ENCODE measurements at regions not wholly inside any gene's neighbourhood (a gene's known extent, or its start where the extent isn't known, plus 50 kb on each side); places are given as distances from the start of the nearest gene placed in this dataset.

DNA sequence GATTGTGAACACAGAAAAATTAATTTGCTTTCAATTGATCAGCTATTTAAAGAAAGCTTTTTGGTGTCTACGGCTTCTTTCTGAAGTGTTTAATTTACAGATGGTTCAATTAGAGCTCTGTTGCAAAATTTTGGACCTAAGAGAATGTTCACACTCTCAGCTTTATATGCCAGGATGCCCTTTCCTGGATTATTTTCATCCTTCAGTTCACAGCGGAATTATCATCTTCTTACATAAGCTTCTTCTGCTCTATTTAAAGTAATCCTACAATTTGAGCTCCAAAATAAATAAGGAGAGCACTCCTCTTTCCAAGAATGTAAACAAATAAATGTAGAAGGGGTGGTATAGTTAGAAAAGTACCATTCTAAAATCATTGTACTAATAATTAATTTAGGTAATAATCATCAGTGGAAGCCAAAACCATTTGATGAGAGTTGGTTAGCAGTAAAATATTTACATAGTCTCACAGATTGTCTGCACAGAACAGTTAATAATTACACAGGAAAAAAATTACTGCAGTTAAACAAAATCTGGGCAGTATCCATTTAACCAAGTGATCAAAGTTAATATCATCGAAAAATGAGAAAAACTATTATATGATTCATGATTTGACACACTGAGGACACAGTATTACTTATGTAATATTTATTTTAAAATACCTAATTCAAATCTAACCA, 298.0 kb upstream of the TMEM229A start:
- H3K36me3 ChIP-seq (ENCODE audit: insufficient read depth, low read length), result no peaks in the 10 kb centered on the region
- H3K4me2 ChIP-seq (ENCODE audit: insufficient read depth, low read length), result no peak overlapping the region
- no peak overlapping the region for H3K4me3 ChIP-seq (ENCODE audit: low read depth in 1 of 2, low read length in 2 of 2)
- ATAC-seq (ENCODE audit: insufficient read depth, low read depth), result no peak
- DNase-seq, result no peak
- H3K27me3 ChIP-seq (ENCODE audit: insufficient read depth, low read length, poor library complexity), result no peaks in the 10 kb centered on the region
- H3K27ac ChIP-seq (ENCODE audit: low read length), result no peak overlapping the region
- H3K4me1 ChIP-seq (ENCODE audit: insufficient read depth, low read length), result no peaks in the 10 kb centered on the region
- no peak overlapping the region for H2AFZ ChIP-seq (ENCODE audit: low read depth, low read length)
- H3K9me3 ChIP-seq (ENCODE audit: insufficient read depth, low read length, severe bottlenecking), result no peaks in the 10 kb centered on the region
- TF ChIP-seq, protein P1, sequence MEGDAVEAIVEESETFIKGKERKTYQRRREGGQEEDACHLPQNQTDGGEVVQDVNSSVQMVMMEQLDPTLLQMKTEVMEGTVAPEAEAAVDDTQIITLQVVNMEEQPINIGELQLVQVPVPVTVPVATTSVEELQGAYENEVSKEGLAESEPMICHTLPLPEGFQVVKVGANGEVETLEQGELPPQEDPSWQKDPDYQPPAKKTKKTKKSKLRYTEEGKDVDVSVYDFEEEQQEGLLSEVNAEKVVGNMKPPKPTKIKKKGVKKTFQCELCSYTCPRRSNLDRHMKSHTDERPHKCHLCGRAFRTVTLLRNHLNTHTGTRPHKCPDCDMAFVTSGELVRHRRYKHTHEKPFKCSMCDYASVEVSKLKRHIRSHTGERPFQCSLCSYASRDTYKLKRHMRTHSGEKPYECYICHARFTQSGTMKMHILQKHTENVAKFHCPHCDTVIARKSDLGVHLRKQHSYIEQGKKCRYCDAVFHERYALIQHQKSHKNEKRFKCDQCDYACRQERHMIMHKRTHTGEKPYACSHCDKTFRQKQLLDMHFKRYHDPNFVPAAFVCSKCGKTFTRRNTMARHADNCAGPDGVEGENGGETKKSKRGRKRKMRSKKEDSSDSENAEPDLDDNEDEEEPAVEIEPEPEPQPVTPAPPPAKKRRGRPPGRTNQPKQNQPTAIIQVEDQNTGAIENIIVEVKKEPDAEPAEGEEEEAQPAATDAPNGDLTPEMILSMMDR (IDR thresholded peaks at IDR 0.05; ENCODE audit: borderline replicate concordance, extremely low read depth, low read length, poor library complexity, severe bottlenecking), result no peak
- TF ChIP-seq EZH2 (IDR thresholded peaks at IDR 0.05; ENCODE audit: borderline replicate concordance, low read depth, low read length, severe bottlenecking), result no peak
- H4K20me1 ChIP-seq (ENCODE audit: insufficient read depth, low read length), result no peaks in the 10 kb centered on the region
- no peaks in the 10 kb centered on the region for H3K79me2 ChIP-seq (ENCODE audit: insufficient read depth, low read length)
- no peak overlapping the region for H3K9ac ChIP-seq (ENCODE audit: low read depth, low read length)

DNA sequence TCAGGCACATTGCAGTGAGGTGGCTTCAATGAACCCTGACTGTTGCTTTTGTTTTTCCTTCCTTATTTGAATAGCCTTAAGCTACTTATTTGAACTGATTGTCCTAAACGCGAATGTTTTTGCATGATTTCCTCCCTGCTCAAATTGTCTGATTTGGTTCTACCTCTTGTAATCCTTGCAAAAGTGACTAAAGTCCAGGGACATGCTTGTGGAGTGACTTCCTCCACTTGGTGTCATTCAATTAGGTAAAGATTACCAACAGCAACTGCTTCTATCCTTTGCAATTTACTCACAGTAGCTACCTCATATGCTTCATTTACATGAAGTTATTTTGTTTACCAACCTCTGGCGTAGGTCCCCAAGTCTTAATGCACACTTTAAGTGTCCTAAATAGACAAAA, 295.9 kb upstream of the TMEM229A start:
- Histone ChIP-seq H4K20me1 (ENCODE audit: insufficient read depth, low read length) (no peaks in the 10 kb centered on the region), H3K79me2 (ENCODE audit: insufficient read depth, low read length) (no peaks in the 10 kb centered on the region), H3K27me3 (ENCODE audit: insufficient read depth, low read length, poor library complexity) (no peaks in the 10 kb centered on the region), H2AFZ (ENCODE audit: low read depth, low read length) (no peak overlapping the region), H3K4me3 (ENCODE audit: low read depth in 1 of 2, low read length in 2 of 2) (no peak overlapping the region), H3K36me3 (ENCODE audit: insufficient read depth, low read length) (no peaks in the 10 kb centered on the region), H3K4me1 (ENCODE audit: insufficient read depth, low read length) (no peaks in the 10 kb centered on the region), H3K9me3 (ENCODE audit: insufficient read depth, low read length, severe bottlenecking) (peaks cover 3% of the 10 kb centered on the region), H3K9ac (ENCODE audit: low read depth, low read length) (no peak overlapping the region), H3K4me2 (ENCODE audit: insufficient read depth, low read length) (no peak overlapping the region), H3K27ac (ENCODE audit: low read length) (no peak overlapping the region)
- ATAC-seq (ENCODE audit: insufficient read depth, low read depth), result no peak
- no peak for DNase-seq
- TF ChIP-seq EZH2 (IDR thresholded peaks at IDR 0.05; ENCODE audit: borderline replicate concordance, low read depth, low read length, severe bottlenecking), result no peak
- TF ChIP-seq, protein P1 (IDR thresholded peaks at IDR 0.05; ENCODE audit: borderline replicate concordance, extremely low read depth, low read length, poor library complexity, severe bottlenecking), result no peak

DNA sequence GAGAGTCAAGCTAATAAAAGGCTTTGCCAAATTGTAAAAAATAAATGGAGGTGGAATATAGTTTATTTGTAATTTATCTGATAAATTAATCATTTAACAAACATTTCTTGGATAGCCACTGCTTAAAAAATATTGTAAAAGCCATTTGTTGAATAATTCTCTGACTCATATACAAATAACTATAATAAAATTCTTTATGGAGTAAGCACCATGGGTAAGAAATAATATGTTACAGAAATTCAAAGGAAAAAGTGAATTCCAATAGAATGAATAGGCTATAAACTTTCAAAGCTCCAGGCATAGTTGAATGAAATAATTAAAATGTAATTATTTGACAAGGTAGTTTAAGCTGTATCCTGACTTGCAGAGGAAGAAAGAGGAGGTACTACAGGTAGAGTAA, 291.4 kb upstream of the TMEM229A start:
- H3K9me3 ChIP-seq (ENCODE audit: insufficient read depth, low read length, severe bottlenecking), result peaks cover 3% of the 10 kb centered on the region
- no peaks in the 10 kb centered on the region for H3K79me2 ChIP-seq (ENCODE audit: insufficient read depth, low read length)
- no peak overlapping the region for H3K9ac ChIP-seq (ENCODE audit: low read depth, low read length)
- no peaks in the 10 kb centered on the region for H4K20me1 ChIP-seq (ENCODE audit: insufficient read depth, low read length)
- H3K27ac ChIP-seq (ENCODE audit: low read length), result no peak overlapping the region
- ATAC-seq (ENCODE audit: insufficient read depth, low read depth) (no peak), DNase-seq (no peak)
- H3K4me1 ChIP-seq (ENCODE audit: insufficient read depth, low read length), result no peaks in the 10 kb centered on the region
- H3K4me3 ChIP-seq (ENCODE audit: low read depth in 1 of 2, low read length in 2 of 2), result no peak overlapping the region
- H3K4me2 ChIP-seq (ENCODE audit: insufficient read depth, low read length), result no peak overlapping the region
- no peaks in the 10 kb centered on the region for H3K27me3 ChIP-seq (ENCODE audit: insufficient read depth, low read length, poor library complexity)
- H2AFZ ChIP-seq (ENCODE audit: low read depth, low read length), result no peak overlapping the region
- H3K36me3 ChIP-seq (ENCODE audit: insufficient read depth, low read length), result no peaks in the 10 kb centered on the region
- no peak for TF ChIP-seq EZH2 (IDR thresholded peaks at IDR 0.05; ENCODE audit: borderline replicate concordance, low read depth, low read length, severe bottlenecking)
- TF ChIP-seq, protein P1 (IDR thresholded peaks at IDR 0.05; ENCODE audit: borderline replicate concordance, extremely low read depth, low read length, poor library complexity, severe bottlenecking), result no peak
